NCI-H2107 treated with DMSO at 0.1 percent for 48 hours (cell line): ENCODE measurements at regions not wholly inside any gene's neighbourhood (a gene's known extent, or its start where the extent isn't known, plus 50 kb on each side); places are given as distances from the start of the nearest gene placed in this dataset.
"Not testable (repeated sequence)": the region's sequence is repeated elsewhere in the genome, so short reads cannot be mapped to it uniquely, and the experiment has no call there.

ENCODE experiments used
- DNase-seq: peaks from one replicate; lab custom pipeline; 2025; ENCODE audit not compliant: unreplicated experiment; lab: John Stamatoyannopoulos, UW

- DNase-seq, result not testable (repeated sequence)
Measured at GRCh38 chr2:183788796-183789195, 664.6 kb downstream of the NUP35 start.

- DNase-seq, result not testable (repeated sequence)
Measured at GRCh38 chr2:183792165-183792924, 668.1 kb downstream of the NUP35 start.

GRCh38 chr2:183798535-183798934 is 674.3 kb downstream of the NUP35 start:
- no peak for DNase-seq

GRCh38 chr2:183799761-183800160 is 675.5 kb downstream of the NUP35 start:
- DNase-seq, result no peak

GRCh38 chr2:183803596-183803995 is 679.4 kb downstream of the NUP35 start:
- no peak for DNase-seq

- DNase-seq, result no peak
Measured at GRCh38 chr2:183807870-183808269, 683.6 kb downstream of the NUP35 start.

- no peak for DNase-seq
Measured at GRCh38 chr2:183809404-183809803, 685.2 kb downstream of the NUP35 start.

GRCh38 chr2:183811281-183811680 is 687.0 kb downstream of the NUP35 start:
- no peak for DNase-seq

GRCh38 chr2:183812091-183812490 is 687.8 kb downstream of the NUP35 start:
- DNase-seq, result no peak

GRCh38 chr2:183825710-183826109 is 701.5 kb downstream of the NUP35 start:
- DNase-seq, result no peak

- DNase-seq, result no peak
Measured at GRCh38 chr2:183829931-183830330, 705.7 kb downstream of the NUP35 start.

GRCh38 chr2:183837157-183837556 is 712.9 kb downstream of the NUP35 start:
- no peak for DNase-seq

- DNase-seq, result no peak
Measured at GRCh38 chr2:183838295-183838694, 714.1 kb downstream of the NUP35 start.

GRCh38 chr2:183840061-183840584 is 715.9 kb downstream of the NUP35 start:
- DNase-seq, result no peak

GRCh38 chr2:183849826-183850225 is 725.6 kb downstream of the NUP35 start:
- not testable (repeated sequence) for DNase-seq

GRCh38 chr2:183859129-183859528 is 734.9 kb downstream of the NUP35 start:
- DNase-seq, result no peak

- DNase-seq, result no peak
Measured at GRCh38 chr2:183866666-183867065, 731.7 kb upstream of the ZNF804A start.

GRCh38 chr2:183867206-183867605 is 731.1 kb upstream of the ZNF804A start:
- DNase-seq, result no peak

- no peak for DNase-seq
Measured at GRCh38 chr2:183868153-183868552, 730.2 kb upstream of the ZNF804A start.

- no peak for DNase-seq
Measured at GRCh38 chr2:183868707-183869106, 729.6 kb upstream of the ZNF804A start.

GRCh38 chr2:183872131-183872530 is 726.2 kb upstream of the ZNF804A start:
- DNase-seq, result no peak

- DNase-seq, result no peak
Measured at GRCh38 chr2:183881978-183882377, 716.4 kb upstream of the ZNF804A start.
